CD1c-positive myeloid dendritic cell (primary cell): ENCODE measurements at regions not wholly inside any gene's neighbourhood (a gene's known extent, or its start where the extent isn't known, plus 50 kb on each side); places are given as distances from the start of the nearest gene placed in this dataset.
"Not testable (repeated sequence)": the region's sequence is repeated elsewhere in the genome, so short reads cannot be mapped to it uniquely, and the experiment has no call there.

Experiments used
- DNase-seq: peaks from one replicate; pipeline ENCODE4 v3.0.0-alpha.2; 2016; ENCODE audit errors: extremely low spot score

GRCh38 chr2:113341191-113341869, 62.6 kb upstream of the PAX8 start:
- DNase-seq: no peak

GRCh38 chr2:113337809-113338208, 59.1 kb upstream of the PAX8 start:
- DNase-seq: no peak

GRCh38 chr2:113336040-113336439, 57.3 kb upstream of the PAX8 start:
- not testable (repeated sequence) for DNase-seq

GRCh38 chr2:113334147-113334546, 55.4 kb upstream of the PAX8 start:
- DNase-seq: no peak

GRCh38 chr2:113333735-113334134, 55.0 kb upstream of the PAX8 start:
- DNase-seq: not testable (repeated sequence)

GRCh38 chr2:113330060-113330767, 51.5 kb upstream of the PAX8 start:
- not testable (repeated sequence) for DNase-seq

GRCh38 chr2:113328973-113329372, 50.3 kb upstream of the PAX8 start:
- DNase-seq: not testable (repeated sequence)

GRCh38 chr2:113328572-113328971, 49.9 kb upstream of the PAX8 start:
- not testable (repeated sequence) for DNase-seq
